MCF 10A (cell line): ENCODE measurements at regions not wholly inside any gene's neighbourhood (a gene's known extent, or its start where the extent isn't known, plus 50 kb on each side); places are given as distances from the start of the nearest gene placed in this dataset.

Experiments
- BruUV-seq: library from RNA; stranded (reverse); fragments of 400-500 nt; replicated peaks from 2 replicates; lab custom pipeline; 2021; lab: Mats Ljungman, UMichigan
- CTCF ChIA-PET: fragments of 300-600 bp; sonication (Branson Sonifier 250); formaldehyde crosslinking; extraction: SDS; loops from one replicate; lab custom pipeline; 2021; ENCODE audit warnings: antibody characterized with exemption, inconsistent platforms; lab: Yijun Ruan, JAX
- POLR2A ChIA-PET: fragments of 300-600, 350-650 bp; sonication (Branson Sonifier 250); formaldehyde crosslinking; extraction: SDS; loops from one replicate; lab custom pipeline; 2020; ENCODE audit warnings: antibody characterized with exemption, inconsistent platforms; lab: Yijun Ruan, JAX
- DNase-seq: peaks from one replicate; pipeline ENCODE4 v3.0.0-alpha.2; 2018; ENCODE audit not compliant: unreplicated experiment
- H3K27ac Mint-ChIP-seq: one replicate; pipeline ENCODE4 v1.8.0; 2022; ENCODE audit warnings: mild to moderate bottlenecking, low read depth, mixed read lengths; ENCODE audit not compliant: unreplicated experiment
- H3K27me3 Mint-ChIP-seq: one replicate; pipeline ENCODE4 v1.8.0; 2022; ENCODE audit warnings: mixed read lengths; ENCODE audit not compliant: insufficient read depth, unreplicated experiment
- H3K36me3 Mint-ChIP-seq: one replicate; pipeline ENCODE4 v1.8.0; 2022; ENCODE audit warnings: mild to moderate bottlenecking, moderate library complexity, mixed read lengths; ENCODE audit not compliant: insufficient read depth, unreplicated experiment
- H3K4me1 Mint-ChIP-seq: one replicate; pipeline ENCODE4 v1.8.0; 2022; ENCODE audit warnings: mixed read lengths; ENCODE audit not compliant: insufficient read depth, unreplicated experiment
- H3K4me3 Mint-ChIP-seq: one replicate; pipeline ENCODE4 v1.8.0; 2022; ENCODE audit warnings: mild to moderate bottlenecking, moderate library complexity, mixed read lengths; ENCODE audit not compliant: unreplicated experiment
- H3K9me3 Mint-ChIP-seq: one replicate; pipeline ENCODE4 v1.8.0; 2022; ENCODE audit warnings: mixed read lengths; ENCODE audit not compliant: unreplicated experiment
- CTCF ChIP-seq: fragments of 200-600 bp; IDR thresholded peaks from one replicate; pipeline ENCODE4 v1.8.0; 2022; ENCODE audit warnings: antibody characterized with exemption, mild to moderate bottlenecking; ENCODE audit not compliant: unreplicated experiment
- intact Hi-C: fragments of 100-400 bp; cut with micrococcal nuclease; formaldehyde crosslinking; loops from 2 replicates; pipeline ENCODE4 v1.14.1; 2022

GRCh38 chr10:88057720-88058119 lies 194.3 kb downstream of the PTEN start:
- Mint-ChIP-seq H3K36me3 (no peaks in the 10 kb centered on the region), H3K27me3 (no peaks in the 10 kb centered on the region), H3K4me3 (no peak overlapping the region), H3K9me3 (no peaks in the 10 kb centered on the region), H3K4me1 (no peaks in the 10 kb centered on the region), H3K27ac (no peak overlapping the region)
- intact Hi-C loops, result no loop called here
- BruUV-seq, result no TSS peak
- CTCF ChIA-PET, result no interaction called here
- POLR2A ChIA-PET, result no interaction called here
- no peak for TF ChIP-seq CTCF
- no peak for DNase-seq

- H3K36me3 Mint-ChIP-seq, result no peaks in the 10 kb centered on the region
- no peaks in the 10 kb centered on the region for H3K9me3 Mint-ChIP-seq
- BruUV-seq, result no TSS peak
- TF ChIP-seq CTCF, result no peak
- peaks cover 9% of the 10 kb centered on the region for H3K4me1 Mint-ChIP-seq
- intact Hi-C loops, result no loop called here
- no peak for DNase-seq
- no peak overlapping the region for H3K4me3 Mint-ChIP-seq
- no peak overlapping the region for H3K27ac Mint-ChIP-seq
- POLR2A ChIA-PET, result interaction anchor here (1.2 kb wide), 1 partner anchor 187 kb away, joined by 3 read pairs; no protein-coding TSS in a partner anchor
- H3K27me3 Mint-ChIP-seq, result no peaks in the 10 kb centered on the region
- CTCF ChIA-PET, result interaction anchor here (0.5 to 0.6 kb wide), 2 partner anchors 12 to 24 kb away, joined by 3 to 4 read pairs; no protein-coding TSS in a partner anchor
These were observed 195.3 kb downstream of the PTEN start for GRCh38 chr10:88058750-88059149.

- H3K27ac Mint-ChIP-seq, result no peak overlapping the region
- ChIA-PET CTCF (interaction anchor here (0.5 kb wide), 1 partner anchor 24 kb away, joined by 4 read pairs; no protein-coding TSS in a partner anchor), POLR2A (interaction anchor here (1.2 kb wide), 2 partner anchors 10 to 188 kb away, joined by 3 read pairs; no protein-coding TSS in a partner anchor)
- no peaks in the 10 kb centered on the region for H3K9me3 Mint-ChIP-seq
- no peak overlapping the region for H3K4me3 Mint-ChIP-seq
- DNase-seq, result no peak
- H3K27me3 Mint-ChIP-seq, result no peaks in the 10 kb centered on the region
- intact Hi-C loops, result no loop called here
- peaks cover 10% of the 10 kb centered on the region for H3K4me1 Mint-ChIP-seq
- BruUV-seq, result no TSS peak
- TF ChIP-seq CTCF, result no peak
- H3K36me3 Mint-ChIP-seq, result no peaks in the 10 kb centered on the region
These were observed 195.8 kb downstream of the PTEN start for GRCh38 chr10:88059190-88059589.

- peaks cover 17% of the 10 kb centered on the region for H3K4me1 Mint-ChIP-seq
- intact Hi-C loops, result no loop called here
These were observed 197.3 kb downstream of the PTEN start for GRCh38 chr10:88060762-88061161.

More at GRCh38 chr10:88060762-88061161, 197.3 kb downstream of the PTEN start:
- no peak overlapping the region for H3K4me3 Mint-ChIP-seq
- BruUV-seq, result no TSS peak
- no peaks in the 10 kb centered on the region for H3K27me3 Mint-ChIP-seq
- TF ChIP-seq CTCF, result no peak
- H3K9me3 Mint-ChIP-seq, result no peaks in the 10 kb centered on the region
- no peak for DNase-seq
- no peaks in the 10 kb centered on the region for H3K36me3 Mint-ChIP-seq
- ChIA-PET CTCF (interaction anchor here (0.6 kb wide), 1 partner anchor 259 kb away, joined by 3 read pairs; no protein-coding TSS in a partner anchor), POLR2A (interaction anchor here (0.7 kb wide), 1 partner anchor 278 kb away, joined by 3 read pairs; no protein-coding TSS in a partner anchor)
- H3K27ac Mint-ChIP-seq, result no peak overlapping the region
